HCT116 (cell line): ENCODE measurements at regions not wholly inside any gene's neighbourhood (a gene's known extent, or its start where the extent isn't known, plus 50 kb on each side); places are given as distances from the start of the nearest gene placed in this dataset.

Source experiments
- ATAC-seq: fragments of 200-7000 bp; cut with Tn5 transposase; 2 replicates; pipeline ENCODE4 v1.9.1; 2020; ENCODE audit warnings: mild to moderate bottlenecking, moderate library complexity
- BruUV-seq: library from RNA; stranded (reverse); fragments of 400-500 nt; replicated peaks from 2 replicates; lab custom pipeline; 2021; lab: Mats Ljungman, UMichigan
- CTCF ChIA-PET: fragments of 300-600 bp; sonication (Branson Sonifier 250); formaldehyde crosslinking; loops from one replicate; lab custom pipeline; 2021; ENCODE audit warnings: antibody characterized with exemption; lab: Charles Lee
- POLR2A ChIA-PET: fragments of 300-600, 350-600 bp; sonication (Branson Sonifier 250); formaldehyde crosslinking; loops from one replicate; lab custom pipeline; 2021; ENCODE audit warnings: antibody characterized with exemption; lab: Charles Lee
- RAD21 ChIA-PET, 2 experiments: fragments of 300-600 bp; sonication (Branson Sonifier 250); formaldehyde crosslinking; loops; one replicate each; lab custom pipeline; 2023; ENCODE audit warnings: low total read pairs in 2 of 2; ENCODE audit not compliant: uncharacterized antibody in 2 of 2, unreplicated experiment in 2 of 2, low non-redundant PET in 1 of 2; lab: Charles Lee
- DNase-seq: peaks from one replicate; pipeline ENCODE4 v3.0.0-alpha.2; 2010; ENCODE audit warnings: low read depth, low spot score
- H2AFZ ChIP-seq: fragments of 200-600 bp; shearing (Covaris generic), sonication (generic); 2 replicates; pipeline ENCODE4 v1.6.1; 2017; ENCODE audit warnings: low read depth, mixed run types, mixed read lengths, antibody characterized with exemption, low read length; ENCODE audit not compliant: poor library complexity, severe bottlenecking
- H3K27ac ChIP-seq: 2 replicates; pipeline ENCODE4 v1.5.1; 2012; ENCODE audit warnings: low read depth, low read length
- H3K27me3 ChIP-seq: fragments of 200-600 bp; sonication (generic); 2 replicates; pipeline ENCODE4 v1.6.1; 2016; ENCODE audit warnings: mixed run types, low read length, mixed read lengths; ENCODE audit not compliant: insufficient read depth
- H3K36me3 ChIP-seq, 2 experiments: fragments of 200-500 bp in 1 of 2; fragments of 200-600 bp in 1 of 2; sonication (Bioruptor generic) in 1 of 2; sonication (generic) in 1 of 2; 2 replicates each; pipeline versions ENCODE4 v1.5.1 to v1.6.1; 2014 to 2016; ENCODE audit warnings: low read length in 2 of 2, inconsistent platforms in 1 of 2, mixed read lengths in 1 of 2, mixed run types in 1 of 2; ENCODE audit not compliant: insufficient read depth in 2 of 2, control insufficient read depth in 1 of 2
- H3K4me1 ChIP-seq, 2 experiments: fragments of 200-600 bp in 1 of 2; sonication (generic) in 1 of 2; 2 replicates each; pipeline versions ENCODE4 v1.5.1 to v1.6.1; 2012 to 2017; ENCODE audit warnings: low read length in 2 of 2, inconsistent platforms in 1 of 2, mild to moderate bottlenecking in 1 of 2, mixed read lengths in 1 of 2, mixed run types in 1 of 2, moderate library complexity in 1 of 2; ENCODE audit not compliant: insufficient read depth in 2 of 2, control insufficient read depth in 1 of 2
- H3K4me2 ChIP-seq: fragments of 200-600 bp; sonication (generic); 2 replicates; pipeline ENCODE4 v1.6.1; 2017; ENCODE audit warnings: mixed run types, low read length, mixed read lengths
- H3K4me3 ChIP-seq, 2 experiments: fragments of 200-600 bp in 1 of 2; sonication (generic) in 1 of 2; replicated peaks in 1 of 2; 2 replicates each; pipeline ENCODE4 v1.5.1; 2011 to 2016; ENCODE audit warnings: low read length in 2 of 2, control low read depth in 1 of 2, low read depth in 1 of 2, mild to moderate bottlenecking in 1 of 2, mixed read lengths in 1 of 2, mixed run types in 1 of 2
- H3K79me2 ChIP-seq: fragments of 200-600 bp; sonication (generic); 2 replicates; pipeline ENCODE4 v1.6.1; 2017; ENCODE audit warnings: mild to moderate bottlenecking, mixed run types, low read length, moderate library complexity, mixed read lengths; ENCODE audit not compliant: insufficient read depth
- H3K9ac ChIP-seq: fragments of 200-600 bp; sonication (generic); 2 replicates; pipeline ENCODE4 v1.6.1; 2016; ENCODE audit warnings: low read length, mixed read lengths
- H3K9me2 ChIP-seq: fragments of 200-600 bp; sonication (generic), shearing (Covaris generic); 2 replicates; pipeline ENCODE4 v1.6.1; 2017; ENCODE audit warnings: mixed run types, mild to moderate bottlenecking, moderate library complexity; ENCODE audit not compliant: insufficient read depth
- H3K9me3 ChIP-seq, 2 experiments: fragments of 200-500 bp in 1 of 2; fragments of 200-600 bp in 1 of 2; sonication (Bioruptor generic) in 1 of 2; sonication (generic) in 1 of 2; 2 replicates each; pipeline ENCODE4 v1.6.1; 2014 to 2017; ENCODE audit warnings: low read length in 2 of 2, mixed read lengths in 2 of 2, inconsistent platforms in 1 of 2, low read depth in 1 of 2, mild to moderate bottlenecking in 1 of 2, mixed run types in 1 of 2, moderate library complexity in 1 of 2; ENCODE audit not compliant: control insufficient read depth in 1 of 2, insufficient read depth in 1 of 2
- H4K20me1 ChIP-seq: fragments of 200-600 bp; sonication (generic), shearing (Covaris generic); 2 replicates; pipeline ENCODE4 v1.6.1; 2017; ENCODE audit warnings: mixed run types, mild to moderate bottlenecking, moderate library complexity; ENCODE audit not compliant: insufficient read depth
- ATF3 ChIP-seq: IDR thresholded peaks from 2 replicates; pipeline ENCODE4 v1.6.1; 2012
- CBX3 ChIP-seq: IDR thresholded peaks from 2 replicates; pipeline ENCODE4 v1.6.1; 2012; ENCODE audit warnings: low read depth
- CTCF ChIP-seq, 3 experiments: fragments of 200-600 bp in 1 of 3; sonication (generic) in 1 of 3; IDR thresholded peaks in 2 of 3; conservative IDR thresholded peaks in 1 of 3; 2 replicates each; pipeline ENCODE4 v1.5.1; 2012 to 2017; ENCODE audit warnings: low read depth in 2 of 3, low read length in 2 of 3, antibody characterized with exemption in 1 of 3, borderline replicate concordance in 1 of 3, control low read depth in 1 of 3, mild to moderate bottlenecking in 1 of 3, mixed read lengths in 1 of 3, mixed run types in 1 of 3, moderate library complexity in 1 of 3; ENCODE audit not compliant: insufficient read depth in 1 of 3
- EZH2 ChIP-seq: fragments of 200-600 bp; sonication (generic); IDR thresholded peaks from 2 replicates; pipeline ENCODE4 v1.6.1; 2017; ENCODE audit warnings: antibody characterized with exemption, mixed run types
- EZH2phosphoT487 ChIP-seq: fragments of 200-600 bp; IDR thresholded peaks from 2 replicates; pipeline ENCODE4 v1.6.1; 2018; ENCODE audit warnings: antibody characterized with exemption, borderline replicate concordance
- FOSL1 ChIP-seq: IDR thresholded peaks from 2 replicates; pipeline ENCODE4 v1.6.1; 2012; ENCODE audit warnings: low read depth
- JUND ChIP-seq: IDR thresholded peaks from 2 replicates; pipeline ENCODE4 v1.6.1; 2012
- MAX ChIP-seq: IDR thresholded peaks from 2 replicates; pipeline ENCODE4 v1.6.1; 2012
- POLR2A ChIP-seq: IDR thresholded peaks from 2 replicates; pipeline ENCODE4 v1.7.0; 2011; ENCODE audit warnings: borderline replicate concordance; ENCODE audit not compliant: insufficient read depth, insufficient read length; ENCODE audit errors: extremely low read depth
- RAD21 ChIP-seq: IDR thresholded peaks from 2 replicates; pipeline ENCODE4 v1.6.1; 2012; ENCODE audit warnings: low read depth, mild to moderate bottlenecking
- SIN3A ChIP-seq: IDR thresholded peaks from 2 replicates; pipeline ENCODE4 v1.6.1; 2012; ENCODE audit warnings: low read depth
- SP1 ChIP-seq: IDR thresholded peaks from 2 replicates; pipeline ENCODE4 v1.6.1; 2012; ENCODE audit warnings: low read depth
- SRF ChIP-seq: IDR thresholded peaks from 2 replicates; pipeline ENCODE4 v1.6.1; 2012; ENCODE audit warnings: low read depth
- TCF7L2 ChIP-seq: IDR thresholded peaks from 2 replicates; pipeline ENCODE4 v1.7.0; 2011; ENCODE audit warnings: borderline replicate concordance, inconsistent platforms; ENCODE audit not compliant: insufficient read depth, insufficient read length; ENCODE audit errors: extremely low read depth
- YY1 ChIP-seq: IDR thresholded peaks from 2 replicates; pipeline ENCODE4 v1.6.1; 2011; ENCODE audit warnings: low read length, low read depth, moderate library complexity, mild to moderate bottlenecking; ENCODE audit not compliant: insufficient replicate concordance; ENCODE audit errors: extremely low read depth
- ZBTB33 ChIP-seq: IDR thresholded peaks from 2 replicates; pipeline ENCODE4 v1.6.1; 2011; ENCODE audit warnings: mild to moderate bottlenecking, low read length, moderate library complexity; ENCODE audit not compliant: insufficient replicate concordance; ENCODE audit errors: extremely low read depth
- ZFX ChIP-seq: fragments of 450-650 bp; IDR thresholded peaks from 2 replicates; pipeline ENCODE4 v1.6.1; 2017
- ZNF274 ChIP-seq: fragments of 200-500 bp; sonication (Bioruptor generic); IDR thresholded peaks from 2 replicates; pipeline ENCODE4 v1.6.1; 2014; ENCODE audit warnings: mild to moderate bottlenecking, low read depth, low read length, inconsistent platforms
- intact Hi-C: fragments of 100-400 bp; cut with micrococcal nuclease; formaldehyde crosslinking; loops from 2 replicates; pipeline ENCODE4 v1.10.0; 2022

- ChIA-PET POLR2A (no interaction called here), RAD21 (no interaction called here), CTCF (no interaction called here)
- H3K27me3 ChIP-seq = no peaks in the 10 kb centered on the region
- peak overlapping the region; percentile 68 for H3K4me2 ChIP-seq
- H2AFZ ChIP-seq = peak overlapping the region; percentile 34
- no TSS peak for BruUV-seq
- TF ChIP-seq SP1 (no peak), RAD21 (no peak), SRF (no peak), ZFX (no peak), CTCF (IDR thresholded peaks at IDR 0.05 in 2 of 3, conservative IDR thresholded peaks at IDR 0.05 in 1 of 3; ENCODE audit: borderline replicate concordance in 1 of 3, insufficient read depth in 1 of 3, low read depth in 2 of 3, low read length in 2 of 3) (no peak), EZH2phosphoT487 (no peak), YY1 (no peak), JUND (no peak), MAX (no peak), ATF3 (no peak), SIN3A (no peak), ZBTB33 (no peak), CBX3 (no peak), EZH2 (no peak), FOSL1 (no peak), ZNF274 (no peak), TCF7L2 (no peak), POLR2A (no peak)
- ATAC-seq = peak; percentile 9; the same call in 1 of the 2 replicates
- peak overlapping the region; percentile 82 for H3K27ac ChIP-seq
- peak overlapping the region; percentile 30; the same call in 1 of the 2 replicates for H3K9ac ChIP-seq
- H3K9me3 ChIP-seq = no peaks in the 10 kb centered on the region
- H3K79me2 ChIP-seq = no peaks in the 10 kb centered on the region
- H4K20me1 ChIP-seq = no peaks in the 10 kb centered on the region
- no peak overlapping the region for H3K4me3 ChIP-seq
- H3K36me3 ChIP-seq = no peaks in the 10 kb centered on the region
- H3K4me1 ChIP-seq = peaks cover 24 to 38% of the 10 kb centered on the region in 2 experiments
- intact Hi-C loops = loop anchor here (5.0 kb wide), 1 partner anchor 106 kb away; no protein-coding TSS in a partner anchor
- DNase-seq = no peak
- H3K9me2 ChIP-seq = peaks cover 4% of the 10 kb centered on the region; the same call in 1 of the 2 replicates
Observed at GRCh38 chr5:145588558-145588957, 246.6 kb downstream of the PRELID2 start.
